GM18519 (cell line): ENCODE measurements at regions not wholly inside any gene's neighbourhood (a gene's known extent, or its start where the extent isn't known, plus 50 kb on each side); places are given as distances from the start of the nearest gene placed in this dataset.
"Not testable (repeated sequence)": the region's sequence is repeated elsewhere in the genome, so short reads cannot be mapped to it uniquely, and the experiment has no call there.

Experiments
- ATAC-seq: cut with Tn5 transposase; IDR thresholded peaks from one replicate; pipeline ENCODE4 v1.9.1; 2021; ENCODE audit warnings: mild to moderate bottlenecking, moderate library complexity; ENCODE audit not compliant: unreplicated experiment, low FRiP score

DNA sequence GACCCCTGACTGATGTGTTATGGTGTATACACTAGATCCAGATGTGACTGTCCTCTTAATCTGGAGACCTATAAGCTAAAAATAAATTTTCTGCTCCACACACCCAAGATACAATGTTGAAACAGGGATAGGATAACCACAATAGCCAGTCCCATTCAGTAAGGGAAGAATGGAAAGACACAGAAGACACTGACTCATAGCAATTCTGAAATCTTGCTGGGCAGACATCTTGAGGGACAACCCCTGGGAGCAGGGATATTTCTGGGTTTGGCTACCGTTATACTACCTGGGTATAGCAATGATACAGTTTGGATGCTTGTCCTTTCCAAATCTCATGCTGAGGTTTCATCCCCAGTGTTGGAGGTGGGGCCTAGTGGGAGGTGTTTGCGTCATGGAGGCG, 93.9 kb downstream of the BUD13 start:
- no peak for ATAC-seq

DNA sequence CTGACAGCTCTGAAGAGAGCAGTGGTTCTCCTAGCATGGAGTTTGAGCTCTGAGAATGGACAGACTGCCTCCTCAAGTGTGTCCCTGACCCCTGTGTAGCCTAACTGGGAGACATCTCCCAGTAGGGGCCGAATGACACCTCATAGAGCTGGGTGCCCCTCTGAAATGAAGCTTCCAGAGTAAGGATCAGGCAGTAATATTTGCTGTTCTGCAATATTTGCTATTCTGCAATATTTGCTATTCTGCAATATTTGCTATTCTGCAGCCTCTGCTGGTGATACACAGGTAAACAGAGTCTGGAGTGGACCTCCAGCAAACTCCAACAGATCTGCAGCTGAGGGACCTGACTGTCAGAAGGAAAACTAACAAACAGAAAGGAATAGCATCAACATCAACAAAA, 105.5 kb downstream of the BUD13 start:
- not testable (repeated sequence) for ATAC-seq

DNA sequence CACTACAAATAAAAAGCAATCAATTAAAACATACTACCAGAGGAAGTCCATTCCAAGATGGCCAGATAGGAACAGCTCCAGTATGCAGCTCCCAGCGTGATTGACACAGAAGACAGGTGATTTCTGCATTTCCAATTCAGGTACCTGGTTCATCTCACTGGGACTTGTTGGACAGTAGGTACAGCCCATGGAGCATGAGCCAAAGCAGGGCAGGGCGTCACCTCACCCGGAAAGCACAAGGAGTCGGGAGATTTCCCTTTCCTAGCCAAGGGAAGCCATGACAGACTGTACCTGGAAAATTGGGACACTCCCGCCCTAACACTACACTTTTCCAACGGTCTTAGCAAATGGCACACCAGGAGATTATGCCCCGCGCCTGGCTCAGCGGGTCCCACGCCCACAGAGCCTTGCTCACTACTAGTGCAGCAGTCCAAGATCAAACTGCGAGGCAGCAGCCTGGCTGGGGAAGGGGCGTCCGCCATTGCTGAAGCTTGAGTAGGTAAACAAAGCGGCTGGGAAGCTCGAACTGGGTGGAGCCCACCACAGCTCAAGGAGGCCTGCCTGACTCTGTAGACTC, 106.0 kb downstream of the BUD13 start:
- not testable (repeated sequence) for ATAC-seq

DNA sequence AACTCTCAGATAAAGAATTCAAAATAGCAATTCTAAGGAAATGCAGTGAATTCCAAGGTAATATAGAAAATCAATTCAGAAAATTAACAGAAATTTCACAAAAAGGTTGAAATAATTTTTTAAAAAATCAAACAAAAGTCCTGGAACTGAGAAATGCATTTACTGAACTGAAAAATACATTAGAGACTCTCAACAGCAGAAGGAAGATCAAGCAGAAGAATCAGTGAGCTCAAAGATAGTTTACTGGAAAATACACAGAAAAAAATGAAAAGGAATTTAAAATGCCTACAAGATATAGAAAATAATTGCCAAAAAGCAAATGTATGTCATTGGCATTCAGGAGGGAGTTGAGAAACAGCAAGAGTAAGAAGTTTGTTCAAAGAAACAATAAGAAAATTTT, 107.3 kb downstream of the BUD13 start:
- ATAC-seq, result no peak

DNA sequence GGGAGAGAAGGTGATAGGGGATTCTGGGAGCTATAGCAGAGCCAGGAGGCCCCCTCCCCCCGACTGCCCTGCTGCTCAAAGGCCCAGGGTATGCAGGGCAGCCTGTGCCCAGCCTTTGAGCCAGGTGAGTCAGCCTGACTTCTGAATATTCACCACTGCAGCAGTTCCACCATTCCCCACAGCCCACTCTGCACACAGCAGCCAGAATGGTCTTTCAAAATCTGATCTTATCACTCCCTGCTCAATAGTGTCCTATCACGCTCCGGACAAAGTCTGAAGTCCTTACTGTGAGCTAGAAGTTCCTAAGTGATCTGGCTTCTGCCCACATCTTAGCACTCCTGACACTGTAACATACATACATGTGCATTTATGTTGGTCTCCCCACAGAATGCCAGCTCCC, 111.7 kb downstream of the BUD13 start:
- no peak for ATAC-seq

DNA sequence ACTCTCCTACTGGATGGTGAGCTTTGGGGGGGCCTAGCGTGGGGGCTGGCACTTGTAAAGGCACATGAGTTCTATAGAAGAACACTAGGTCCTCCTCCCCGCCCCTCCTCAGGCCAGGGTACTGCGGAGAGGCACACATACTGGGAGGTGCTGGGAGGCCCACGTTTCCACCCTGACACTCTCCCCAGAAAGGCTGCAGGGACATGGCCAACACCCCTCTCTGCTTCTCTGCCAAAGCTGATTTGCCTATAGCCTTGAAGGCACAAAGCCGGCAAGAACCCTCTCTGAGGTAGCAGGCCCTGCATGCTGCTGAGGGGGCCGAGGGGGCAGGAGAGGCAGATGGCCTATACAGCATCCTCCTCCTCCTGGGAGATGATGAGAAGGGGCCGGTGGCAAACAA, 112.8 kb downstream of the BUD13 start:
- ATAC-seq, result no peak

DNA sequence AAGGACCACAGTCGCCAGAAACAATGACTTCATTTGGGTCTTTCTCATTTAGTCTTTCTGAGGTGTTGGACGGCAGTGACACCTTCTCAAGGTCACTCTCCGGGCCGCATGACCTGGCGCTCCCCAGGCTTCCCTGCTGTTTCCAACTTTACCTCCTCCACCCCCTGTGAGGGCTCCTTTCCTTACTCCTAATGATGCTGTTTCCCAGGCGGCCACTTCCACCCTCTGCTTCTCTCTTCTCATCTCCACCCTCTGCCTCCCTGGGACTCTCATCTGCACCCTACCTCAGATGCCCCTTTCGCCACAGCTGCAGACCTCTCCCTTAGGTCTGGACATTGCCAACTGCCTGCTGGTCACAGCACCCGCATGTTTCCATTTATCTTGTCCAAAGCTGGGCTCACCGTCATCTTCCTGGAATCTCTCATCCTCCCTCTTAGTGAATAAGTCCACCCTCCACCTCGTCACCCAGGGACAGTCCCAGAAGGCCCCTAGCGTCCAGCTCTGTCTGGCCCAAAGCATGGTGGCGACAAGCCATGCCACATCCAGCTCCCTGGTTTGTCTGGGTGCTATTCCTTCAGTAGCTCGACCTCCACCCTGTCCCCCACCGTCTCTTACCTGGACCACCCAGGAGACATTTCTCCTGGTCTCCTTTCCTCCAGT, 113.8 kb downstream of the BUD13 start:
- no peak for ATAC-seq

DNA sequence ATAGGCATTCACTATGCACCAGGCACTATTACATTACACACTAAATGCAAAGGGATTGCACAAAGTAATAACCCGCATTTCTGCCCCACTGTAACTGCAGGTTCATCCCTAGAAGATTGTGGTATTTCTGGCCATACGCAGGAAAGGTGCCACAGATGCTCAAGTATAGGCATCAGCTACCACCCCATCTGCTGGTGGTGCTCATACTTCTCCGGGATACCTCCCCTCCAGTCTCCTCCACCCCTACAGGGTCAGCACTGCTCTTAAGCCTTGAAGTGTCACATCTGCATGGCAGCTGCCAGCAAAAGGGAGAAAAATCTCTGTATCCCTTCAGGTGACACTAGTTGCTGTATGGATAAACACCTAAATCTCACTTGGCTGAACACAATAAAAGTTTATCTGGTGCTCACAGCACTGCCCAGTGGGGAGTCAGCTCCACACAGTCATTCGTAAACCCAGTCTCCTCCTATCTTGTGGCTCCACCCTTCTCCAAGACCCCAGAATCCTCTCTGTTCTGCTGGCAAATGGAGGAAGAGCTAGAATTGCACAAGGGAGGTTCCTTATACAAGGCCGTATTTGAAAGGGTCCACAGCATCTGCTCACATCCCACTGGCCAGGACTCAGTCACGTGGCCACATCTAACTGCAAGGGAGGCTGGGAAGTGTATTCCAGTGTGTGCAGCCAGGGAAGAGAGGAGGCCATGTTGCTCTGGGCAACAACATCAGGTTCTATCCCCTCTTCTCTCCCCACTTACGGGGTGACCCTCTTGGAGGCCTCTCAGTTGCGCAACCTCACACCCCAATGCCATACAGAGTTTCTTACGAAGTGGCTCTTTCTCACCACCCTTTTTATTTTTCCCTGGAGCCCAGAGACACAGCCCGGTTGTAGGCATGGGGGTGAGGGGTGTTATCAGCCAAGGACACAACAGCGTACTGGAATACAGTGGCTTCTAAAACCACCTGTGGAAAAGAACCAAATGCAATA, 114.7 kb downstream of the BUD13 start:
- ATAC-seq, result no peak

DNA sequence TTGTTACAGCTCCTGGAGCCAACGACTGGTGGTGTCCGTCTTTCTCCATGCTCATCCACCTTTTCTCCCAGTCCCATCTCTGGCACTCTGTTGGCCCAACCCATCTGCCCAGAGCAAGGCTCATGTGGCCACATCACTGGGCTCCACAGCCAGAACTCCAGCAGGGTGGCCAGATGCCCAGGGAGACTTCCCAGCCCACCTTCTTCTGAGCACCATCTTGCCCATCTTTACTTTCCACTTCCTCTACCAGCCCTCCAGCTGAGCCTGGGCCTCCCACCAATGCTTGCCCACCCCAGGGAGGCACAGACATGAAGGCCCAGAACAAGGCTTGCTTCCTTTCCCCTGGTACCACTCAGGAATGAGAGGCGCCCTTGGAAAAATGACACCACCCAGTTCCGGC, 116.8 kb downstream of the BUD13 start:
- ATAC-seq, result no peak

DNA sequence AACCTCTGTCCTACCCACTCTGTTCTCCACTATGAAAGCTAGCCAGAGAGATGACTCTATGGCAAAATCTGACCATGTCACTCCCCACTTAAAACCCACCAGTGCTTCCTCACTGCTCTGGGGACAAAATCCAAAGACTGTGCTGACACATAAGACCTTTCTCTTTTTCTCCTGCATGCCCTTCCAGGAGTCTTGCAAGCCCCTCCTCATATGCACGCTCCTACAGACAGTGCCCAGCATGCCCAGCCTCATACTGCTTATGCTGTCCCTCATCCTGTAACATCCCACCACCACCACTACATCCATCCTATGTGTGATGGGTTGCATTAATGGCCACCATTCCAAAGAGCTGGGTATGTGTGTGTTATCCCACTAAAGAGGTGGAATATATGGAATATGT, 118.3 kb downstream of the BUD13 start:
- ATAC-seq, result no peak

DNA sequence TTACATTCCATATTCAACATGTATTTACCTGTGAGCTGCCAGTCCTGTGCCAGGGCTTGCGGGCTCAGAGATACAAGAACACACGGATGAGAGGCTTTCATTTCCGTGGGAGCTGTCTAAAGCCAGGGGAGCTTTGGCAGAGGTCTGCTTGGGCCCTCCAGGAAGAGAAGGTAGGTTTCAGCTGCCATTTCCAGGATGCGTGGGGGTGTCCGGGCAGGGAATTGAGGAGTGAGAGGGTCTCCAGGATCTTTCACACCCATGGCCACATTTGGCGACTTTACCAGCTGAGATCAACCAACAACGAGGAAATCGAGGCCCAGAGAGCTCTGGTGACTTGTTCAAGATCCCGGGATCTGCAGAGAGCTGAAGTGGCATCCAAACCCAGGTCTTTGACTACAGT, 119.6 kb downstream of the BUD13 start:
- no peak for ATAC-seq

DNA sequence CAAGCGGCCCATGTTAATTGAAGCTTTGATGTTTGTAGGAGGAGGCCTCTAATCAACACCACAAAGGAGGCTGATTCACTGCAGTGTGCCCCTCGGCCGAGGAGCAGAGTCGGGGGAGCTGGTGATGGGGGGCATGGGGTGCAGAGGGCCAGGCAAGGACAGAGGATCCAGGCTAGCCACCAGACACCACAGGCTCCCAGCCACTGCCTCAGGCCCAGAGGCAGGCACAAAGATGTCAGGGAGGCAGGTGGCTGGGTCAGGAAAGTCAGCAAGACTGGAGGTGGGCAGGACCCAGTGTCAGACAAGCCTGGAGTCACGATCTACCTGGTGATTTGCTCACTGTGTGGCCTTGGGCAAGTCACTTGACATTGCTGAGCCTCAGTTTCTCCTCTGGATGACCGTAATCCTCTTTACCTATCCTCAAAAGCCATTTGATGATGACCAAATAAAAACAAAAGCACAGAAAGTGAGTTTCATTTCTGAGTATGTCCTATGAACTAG, 121.0 kb downstream of the BUD13 start:
- no peak for ATAC-seq

DNA sequence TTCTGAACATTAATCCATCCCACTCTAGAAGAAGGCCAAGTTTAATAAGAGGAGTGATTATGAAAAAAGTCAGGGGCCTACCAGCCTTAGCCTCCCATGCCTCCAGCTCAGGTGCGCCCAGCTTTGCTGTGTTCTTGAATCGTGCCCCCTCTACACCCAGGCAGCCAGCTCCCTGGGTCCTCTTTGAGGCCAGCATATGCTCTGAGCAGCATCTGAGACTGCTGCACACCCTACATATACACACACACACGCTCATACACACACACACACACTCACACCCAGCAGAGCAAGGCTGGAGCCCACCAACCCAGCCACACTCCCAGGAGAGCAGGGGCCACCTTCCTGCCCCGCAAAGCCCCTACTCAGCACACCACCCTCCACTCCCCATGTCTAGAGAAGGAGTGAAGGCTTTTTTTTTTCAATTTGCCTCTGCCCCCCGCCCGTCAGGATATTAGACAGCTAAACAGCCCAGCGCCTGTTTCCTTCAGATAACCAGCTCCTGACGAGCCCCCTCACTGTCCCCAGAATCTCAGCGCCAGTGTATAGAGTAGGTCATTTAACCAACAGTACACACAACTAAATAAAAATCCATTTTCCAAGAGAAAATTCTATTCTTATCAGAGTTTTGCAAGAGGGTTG, 121.6 kb downstream of the BUD13 start:
- no peak for ATAC-seq

DNA sequence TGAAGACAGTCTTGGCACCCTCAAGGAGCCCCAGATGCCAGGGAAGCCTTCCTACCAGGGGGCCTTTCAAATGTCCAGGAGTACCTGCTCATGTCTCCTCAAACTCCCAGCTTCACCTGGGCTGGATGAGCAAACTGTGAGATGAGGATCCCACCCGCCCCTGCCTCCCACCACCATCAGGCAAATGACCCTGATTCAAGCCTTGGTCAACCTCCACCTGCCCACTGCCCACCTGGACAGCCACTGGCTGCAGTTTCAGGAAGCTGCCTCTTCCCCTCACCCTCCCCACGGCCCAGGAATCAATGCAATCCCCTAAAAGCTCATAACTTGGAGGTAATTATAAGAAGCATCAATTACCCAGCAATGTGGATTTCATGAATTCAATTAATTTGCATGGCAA, 122.7 kb downstream of the BUD13 start:
- ATAC-seq, result no peak

DNA sequence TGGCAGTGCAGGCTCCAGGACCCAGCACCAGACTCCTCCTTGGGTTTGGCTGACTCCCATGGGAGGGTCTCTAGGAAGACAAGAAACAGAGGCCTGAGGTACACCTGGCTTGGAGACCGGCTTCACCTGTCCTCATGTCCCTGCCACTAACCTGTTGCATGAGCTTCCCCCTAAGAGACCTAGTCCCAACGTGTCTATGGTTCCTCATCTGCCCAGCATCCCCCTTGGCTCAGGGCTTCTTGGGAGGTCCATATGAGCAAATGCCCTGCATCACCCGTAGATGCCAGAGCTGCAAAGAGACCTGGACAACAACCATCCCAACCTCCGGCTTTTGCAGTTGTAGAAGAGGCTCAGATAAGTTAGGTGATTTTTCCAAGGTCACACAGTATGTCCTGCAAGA, 123.5 kb downstream of the BUD13 start:
- ATAC-seq, result no peak

DNA sequence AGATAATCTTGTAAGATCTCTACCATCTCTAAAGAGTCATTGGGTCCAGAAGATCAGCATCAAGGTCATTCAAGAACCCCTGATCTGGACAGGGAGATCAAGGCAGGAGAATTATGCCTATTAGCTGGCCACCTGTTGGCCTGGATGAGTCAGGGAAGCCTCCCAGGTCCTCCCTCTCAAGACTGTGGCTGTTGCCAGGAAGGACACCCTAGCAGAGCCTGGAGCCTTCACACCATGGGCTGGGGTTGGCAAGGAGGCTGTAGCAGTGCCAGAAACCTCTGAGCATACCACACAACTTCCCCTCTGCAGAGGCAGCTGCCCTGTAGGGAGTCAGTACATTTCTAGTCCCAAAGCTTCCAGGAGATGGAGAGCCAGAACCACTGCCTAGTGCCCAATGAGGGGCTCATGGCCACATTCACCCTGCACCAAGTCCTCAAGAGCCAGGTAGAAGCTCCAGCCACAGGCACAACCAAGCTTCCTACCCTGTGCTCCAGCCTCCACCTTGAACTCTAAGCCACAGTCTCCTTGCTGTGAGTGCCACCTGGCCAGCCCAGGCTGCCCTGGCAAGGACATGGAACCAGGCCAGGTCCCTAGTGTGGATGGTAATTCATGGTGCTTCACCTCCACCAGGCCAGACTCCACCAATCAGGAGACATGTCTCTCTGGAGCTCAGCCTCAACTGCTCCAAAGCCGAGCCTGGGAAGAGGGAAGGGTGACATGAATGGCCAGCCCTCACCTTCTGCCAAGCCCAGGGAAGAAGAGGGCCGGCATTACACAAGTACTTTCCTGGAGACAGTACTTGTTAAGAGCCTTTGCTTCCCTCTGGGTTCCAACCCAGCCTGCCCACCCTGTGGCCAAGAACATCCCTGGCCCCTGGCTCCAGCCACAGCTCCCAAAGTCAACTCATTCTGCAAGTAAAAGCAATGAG, 124.3 kb downstream of the BUD13 start:
- no peak for ATAC-seq

DNA sequence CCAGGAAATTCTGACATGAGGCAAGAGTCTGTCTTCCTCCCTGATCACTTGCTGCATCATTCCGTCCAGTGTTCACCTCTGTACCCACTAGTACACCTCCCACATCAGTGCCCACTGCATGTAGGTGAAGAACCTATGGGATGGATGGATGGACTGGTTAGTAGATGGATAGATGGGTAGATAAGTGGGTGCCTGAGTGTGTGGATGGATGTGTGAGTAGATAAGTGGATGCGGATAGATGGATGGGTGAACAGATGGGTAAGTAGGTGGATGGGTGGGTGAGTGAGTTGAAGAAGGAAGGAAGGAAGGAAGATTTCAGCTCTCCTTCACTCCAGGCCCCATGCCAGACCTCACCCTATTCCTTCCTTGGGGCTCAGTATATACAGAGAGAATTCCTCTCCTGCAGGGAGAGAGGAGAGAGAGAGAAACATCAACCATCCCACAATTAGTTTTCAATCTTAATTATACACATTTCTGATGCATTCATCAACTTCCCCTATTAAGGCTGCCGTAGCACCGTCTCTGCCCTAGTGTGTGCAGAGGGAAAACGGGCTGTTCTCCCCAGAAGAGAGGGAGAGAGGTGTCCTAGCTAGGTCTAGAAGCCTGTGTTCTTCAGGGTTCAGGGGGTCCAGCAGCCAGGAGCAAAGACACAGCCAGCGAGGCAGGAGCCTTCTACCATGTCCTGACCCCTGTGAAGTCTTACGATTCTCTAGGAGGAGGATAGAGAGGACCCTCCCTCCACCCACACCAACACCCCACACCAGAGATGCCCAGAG, 125.3 kb downstream of the BUD13 start:
- no peak for ATAC-seq

DNA sequence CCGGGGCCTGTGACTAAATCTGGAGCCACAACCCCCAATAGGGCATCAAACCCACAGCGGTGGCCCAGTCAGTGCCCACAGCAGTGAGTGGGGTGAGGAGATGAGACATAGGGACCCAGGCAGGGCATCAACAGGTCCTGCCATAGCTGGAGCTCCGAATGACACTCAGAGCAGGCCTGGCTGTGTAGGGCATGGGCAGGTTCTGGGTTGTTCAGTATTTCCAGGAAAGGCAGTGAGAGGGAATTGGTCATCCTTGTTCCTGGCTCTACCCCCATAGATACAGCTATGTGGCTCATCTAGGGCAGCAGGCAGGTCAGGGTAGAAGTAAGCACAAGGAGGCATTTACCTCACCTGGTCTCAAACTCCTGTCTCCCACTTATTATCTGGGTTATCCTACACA, 126.6 kb downstream of the BUD13 start:
- no peak for ATAC-seq

DNA sequence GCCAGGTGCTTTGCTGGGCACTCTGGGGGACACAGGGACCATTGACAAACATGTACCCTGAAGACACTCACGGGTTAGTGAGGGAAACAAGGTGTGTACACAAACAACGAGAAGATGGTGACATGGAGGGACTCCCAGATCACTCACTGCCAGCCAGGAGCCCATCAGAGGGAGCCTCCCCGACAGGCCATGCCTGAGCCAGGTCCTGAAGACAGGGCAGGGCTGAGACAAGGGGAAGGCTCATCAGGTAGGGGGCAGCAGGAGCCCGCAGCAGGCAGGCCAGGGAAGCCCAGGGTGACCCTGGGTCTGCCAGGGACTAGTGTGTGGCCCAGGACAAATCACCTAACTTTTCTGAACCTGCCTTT, 127.9 kb downstream of the BUD13 start:
- no peak for ATAC-seq
